HG02798 (cell line): ENCODE measurements at regions not wholly inside any gene's neighbourhood (a gene's known extent, or its start where the extent isn't known, plus 50 kb on each side); places are given as distances from the start of the nearest gene placed in this dataset.
"Not testable (repeated sequence)": the region's sequence is repeated elsewhere in the genome, so short reads cannot be mapped to it uniquely, and the experiment has no call there.

Source experiments
- ATAC-seq: cut with Tn5 transposase; IDR thresholded peaks from one replicate; pipeline ENCODE4 v1.9.1; 2021; ENCODE audit warnings: mild to moderate bottlenecking; ENCODE audit not compliant: unreplicated experiment, poor library complexity

DNA sequence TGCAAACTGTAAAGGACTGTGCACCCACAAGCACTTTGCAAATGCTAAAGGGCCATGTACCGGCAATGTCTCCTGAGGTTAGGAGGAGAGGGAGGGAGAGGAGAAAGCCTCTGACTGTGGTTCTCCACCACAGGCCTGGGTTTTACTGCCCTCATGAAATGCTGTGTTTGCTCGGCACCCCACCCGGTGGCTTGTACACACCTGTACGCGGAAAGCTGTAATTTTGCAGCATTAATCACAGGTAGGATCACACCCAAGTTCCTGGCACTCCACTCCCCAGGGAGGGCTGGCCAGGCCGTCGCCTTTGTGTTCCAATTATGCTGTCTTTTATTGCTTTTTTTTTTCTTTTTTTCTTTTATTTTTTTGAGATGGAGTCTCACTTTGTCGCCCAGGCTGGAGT is 78.5 kb upstream of the MYL10 start:
- no peak for ATAC-seq

DNA sequence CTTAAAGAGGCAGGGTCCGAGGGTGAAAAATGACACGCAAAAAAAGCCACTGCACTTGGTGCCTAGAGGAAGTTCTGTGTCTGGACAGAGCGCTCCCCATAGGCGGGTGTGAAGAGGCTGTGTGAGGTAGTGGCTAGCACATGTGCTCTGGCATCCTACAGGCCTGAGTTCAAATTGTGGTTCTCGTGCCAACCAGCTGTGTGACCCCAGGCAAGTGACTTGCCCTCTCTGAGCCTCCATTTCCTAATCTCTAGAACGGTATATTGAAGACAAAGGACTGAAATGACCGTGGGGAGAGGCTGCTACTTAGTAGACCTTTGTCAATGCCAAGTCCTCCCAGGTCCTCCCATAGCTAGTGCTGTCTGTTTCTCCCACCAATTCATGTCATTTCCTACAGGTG is 79.1 kb upstream of the MYL10 start:
- ATAC-seq, result no peak

DNA sequence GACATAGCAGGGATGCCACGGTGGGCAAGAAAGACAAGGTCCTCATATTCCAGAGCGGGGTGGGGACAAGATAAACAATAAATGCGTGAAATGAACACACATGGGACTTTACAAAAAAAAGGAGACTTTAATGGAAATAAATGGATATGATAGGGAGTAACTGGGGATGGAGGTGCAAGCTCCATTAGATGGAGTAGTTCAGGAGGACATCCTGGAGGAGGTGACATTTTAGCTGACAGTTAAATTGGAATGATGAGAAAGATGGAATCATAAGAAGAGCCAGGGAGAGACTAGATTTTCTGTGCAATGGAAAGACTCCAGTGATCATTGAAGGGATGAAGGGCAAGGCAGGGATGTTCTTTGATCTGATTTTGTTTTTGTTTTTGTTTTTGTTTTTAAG is 83.6 kb upstream of the MYL10 start:
- ATAC-seq, result no peak

DNA sequence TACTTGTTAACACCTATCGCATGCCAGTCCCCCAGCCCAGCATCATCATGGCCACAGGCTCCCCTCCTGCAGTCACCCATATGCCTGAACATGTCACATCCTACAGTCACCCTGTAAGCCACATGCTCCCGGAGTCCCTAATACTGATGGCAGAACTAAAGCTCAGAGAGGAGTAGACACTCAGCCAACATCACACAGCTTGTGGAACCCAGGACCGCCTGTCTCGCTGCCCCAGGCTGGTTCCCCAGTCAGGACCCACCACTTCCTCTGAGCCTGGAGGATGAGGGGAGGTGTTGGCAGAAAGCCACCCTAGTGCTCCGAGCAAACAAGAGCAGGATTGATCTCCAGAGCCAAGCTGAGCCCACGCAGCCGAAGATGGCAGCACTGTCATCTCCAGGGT is 85.0 kb upstream of the MYL10 start:
- ATAC-seq, result no peak

DNA sequence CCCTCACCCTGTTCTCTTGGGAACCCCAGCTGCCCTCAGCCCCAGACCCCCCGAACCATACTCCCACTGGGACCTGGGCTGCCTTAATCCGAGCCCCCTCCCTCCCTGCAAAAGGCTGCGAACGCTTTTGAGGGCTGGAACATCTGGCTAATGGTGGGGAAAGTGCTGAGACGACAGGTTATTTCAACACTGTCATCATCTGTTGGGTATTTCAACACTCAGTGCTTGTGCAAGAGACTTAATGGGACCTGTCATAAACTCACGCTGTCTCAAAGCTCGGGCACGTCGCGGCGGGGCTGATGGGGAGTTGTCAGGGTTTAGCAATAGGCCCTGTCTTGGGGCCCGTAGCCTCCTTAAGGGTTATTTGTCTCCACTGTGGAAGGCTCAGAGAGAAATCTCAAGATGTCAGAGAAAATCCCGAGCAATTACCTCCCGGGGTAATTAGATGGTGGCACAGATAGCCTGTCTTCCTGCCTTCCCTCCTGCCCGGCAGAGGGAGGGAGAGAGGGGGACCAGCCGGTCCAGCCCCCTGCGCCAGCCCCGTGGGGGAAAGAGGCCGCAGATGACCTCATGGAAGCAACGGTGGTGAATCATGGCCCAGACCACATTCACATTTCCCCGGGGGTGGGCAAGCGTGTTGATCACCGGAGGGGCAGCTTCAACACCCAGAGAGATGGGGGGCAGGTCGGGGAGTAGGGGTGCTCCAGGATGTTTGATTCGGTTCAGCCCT is 88.7 kb upstream of the MYL10 start:
- no peak for ATAC-seq

DNA sequence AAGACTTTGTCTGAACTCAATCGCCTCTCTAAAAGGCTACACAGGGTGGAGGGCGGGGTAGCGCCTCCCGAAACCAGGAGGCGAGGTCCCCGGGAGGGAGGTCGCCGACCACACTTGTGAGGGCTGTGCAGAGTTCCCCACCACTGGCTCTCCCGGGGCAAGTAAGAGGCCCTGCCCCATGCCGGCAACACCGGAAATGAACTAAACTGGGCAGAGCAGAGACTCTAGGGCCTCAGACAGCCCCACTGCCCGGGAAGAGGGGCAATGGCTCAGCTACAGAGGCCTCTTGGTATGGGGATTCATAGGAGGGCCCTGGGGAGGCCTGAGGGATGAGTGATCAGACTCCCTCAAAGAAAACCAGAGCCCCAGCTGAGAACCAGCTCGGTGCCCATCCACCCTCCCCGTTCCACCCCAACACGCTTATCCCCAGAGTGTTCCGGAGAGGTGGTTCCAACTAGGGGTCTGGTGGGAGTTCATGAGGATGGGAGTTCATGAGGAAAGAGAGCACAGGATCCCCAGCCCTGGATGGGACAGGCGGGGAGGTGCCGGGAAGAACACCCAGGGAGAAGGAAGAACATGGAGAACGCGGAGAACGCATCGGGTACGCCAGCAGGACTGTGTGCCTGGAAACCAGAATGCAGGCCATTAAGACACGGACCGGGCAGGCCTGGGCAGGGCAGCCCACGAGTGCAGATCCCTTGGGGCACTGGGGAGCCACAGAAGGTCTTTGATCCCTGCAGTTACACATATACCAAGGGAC is 89.4 kb upstream of the MYL10 start:
- ATAC-seq, result no peak

DNA sequence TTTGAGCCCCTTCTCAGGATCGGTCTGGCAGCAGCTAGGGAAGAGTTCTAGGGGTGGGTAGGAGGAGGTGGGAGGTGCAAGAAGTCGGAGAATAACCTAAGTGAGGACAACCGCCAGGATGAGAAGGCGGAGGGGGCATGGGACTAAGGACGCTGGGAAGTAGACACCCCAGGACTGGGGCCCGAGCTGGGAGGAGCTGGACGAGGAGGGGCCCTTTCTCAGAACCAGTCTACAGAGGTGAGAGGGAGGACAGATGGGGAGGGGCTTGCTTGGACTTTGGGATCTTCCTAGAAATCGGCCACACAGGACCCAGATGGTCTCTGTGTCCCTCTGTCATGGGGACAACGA is 90.0 kb upstream of the MYL10 start:
- no peak for ATAC-seq

DNA sequence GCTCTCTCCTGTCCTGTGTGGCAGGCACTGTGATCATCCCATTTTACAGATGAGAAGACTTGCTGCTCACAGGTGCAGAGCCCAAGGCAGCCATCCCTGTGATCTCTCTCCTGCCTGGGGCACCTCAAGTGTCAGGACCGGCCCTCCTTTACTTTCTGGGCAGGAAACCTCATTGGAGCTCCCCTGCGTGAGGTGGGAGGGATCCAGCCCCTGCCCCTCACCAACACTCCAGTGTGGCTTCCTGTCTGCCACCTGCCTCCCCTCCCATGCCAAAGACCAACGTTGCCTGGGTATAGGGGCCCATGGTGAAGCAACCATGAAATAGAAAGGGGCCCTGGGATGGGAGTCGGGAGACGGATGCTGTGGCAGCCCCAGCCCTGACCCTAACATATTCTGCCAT is 91.2 kb upstream of the MYL10 start:
- ATAC-seq, result no peak

DNA sequence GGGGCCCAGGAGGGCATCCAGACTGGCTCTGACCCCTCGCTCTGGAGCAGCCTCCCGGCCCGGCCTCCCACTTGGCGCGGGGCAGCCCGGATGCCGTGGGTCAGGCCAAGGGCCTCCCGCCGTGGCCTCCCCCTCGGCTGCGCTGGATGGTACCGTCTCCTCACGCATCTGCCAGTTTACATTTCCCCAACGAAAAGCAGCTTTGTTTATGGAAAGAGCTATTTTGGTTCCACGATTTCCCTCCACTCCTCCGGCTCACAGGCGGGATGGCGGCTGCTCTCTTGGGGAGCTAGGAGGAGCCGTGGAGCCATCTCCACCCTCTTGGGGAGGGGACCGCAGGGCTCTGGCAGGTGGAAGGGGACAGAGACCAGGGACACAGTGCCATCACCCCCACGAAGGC is 93.2 kb upstream of the MYL10 start:
- ATAC-seq, result no peak

DNA sequence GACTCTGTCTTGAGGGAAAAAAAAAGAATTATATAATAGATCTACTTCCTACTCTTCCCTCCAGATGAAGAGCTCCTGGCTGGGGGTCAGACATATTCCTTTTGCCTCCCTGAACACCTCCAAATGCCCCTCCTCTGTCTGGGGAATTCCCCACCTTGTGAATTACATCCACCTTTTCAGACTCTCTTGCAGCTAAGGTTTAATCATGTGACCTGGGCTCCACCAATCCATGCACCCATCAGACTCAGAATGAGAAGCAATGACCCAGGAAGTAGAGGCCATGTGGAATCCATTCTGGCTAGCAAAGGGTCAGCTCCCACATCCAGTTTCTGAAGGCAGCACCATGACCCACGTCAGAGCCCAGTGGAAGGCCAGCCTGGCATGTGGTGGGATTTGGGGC is 93.6 kb upstream of the CUX1 start:
- ATAC-seq, result no peak

DNA sequence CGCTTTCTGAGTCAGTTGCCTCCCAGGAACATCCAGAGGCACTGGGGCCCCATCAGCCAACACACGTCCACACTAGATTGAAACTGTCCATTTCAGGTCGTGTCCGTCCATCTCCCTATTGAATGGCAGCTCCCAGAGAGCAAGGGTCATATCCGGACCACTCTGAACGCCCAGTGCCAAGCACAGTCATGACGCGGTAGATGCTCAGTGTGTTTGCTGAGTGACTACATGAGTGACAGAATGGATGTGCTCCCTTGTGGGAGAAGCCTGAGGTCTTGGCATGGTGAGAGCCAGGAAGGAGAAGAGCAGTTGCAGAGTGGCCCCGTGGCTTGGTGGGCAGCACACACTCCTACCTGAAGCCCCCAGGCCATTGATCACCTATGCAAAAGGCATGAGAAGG is 92.5 kb upstream of the CUX1 start:
- no peak for ATAC-seq

DNA sequence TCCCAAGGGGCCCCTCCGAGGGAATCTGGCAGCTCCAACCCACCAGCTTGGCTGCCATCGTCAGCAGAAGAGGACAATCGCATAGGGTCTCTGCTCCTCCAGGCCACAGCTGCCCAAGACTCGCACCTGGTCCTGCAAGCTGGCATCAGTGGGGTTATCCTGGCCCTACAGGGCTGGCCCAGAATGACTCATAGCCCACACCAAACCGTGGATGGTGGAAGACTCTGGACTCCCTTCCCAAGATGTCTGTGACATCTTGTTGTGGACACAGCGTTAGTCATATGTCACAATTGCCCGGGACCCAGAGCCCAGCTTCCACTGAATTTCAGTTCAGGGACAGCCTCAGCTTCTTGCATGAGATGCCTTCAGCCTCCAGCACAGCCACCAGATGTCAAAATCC is 91.5 kb upstream of the CUX1 start:
- ATAC-seq, result no peak

DNA sequence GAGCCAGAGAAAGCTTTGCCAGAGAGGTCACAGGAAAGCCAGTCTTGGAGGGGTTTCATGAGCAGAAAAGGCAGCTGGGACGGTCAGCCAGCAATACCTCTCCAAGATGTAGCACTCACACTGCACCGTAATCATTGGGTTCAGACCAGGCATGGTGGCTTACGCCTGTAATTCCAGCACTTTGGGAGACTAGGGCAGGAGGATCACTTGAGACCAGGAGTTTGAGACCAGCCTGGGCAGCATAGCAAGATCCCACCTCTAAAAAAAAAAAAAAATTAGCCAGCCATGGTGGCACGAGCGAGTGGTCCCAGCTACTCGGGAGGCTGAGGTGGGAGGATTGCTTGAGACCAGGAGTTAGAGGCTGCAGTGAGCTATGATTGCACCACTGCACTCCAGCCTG is 90.2 kb upstream of the CUX1 start:
- no peak for ATAC-seq

DNA sequence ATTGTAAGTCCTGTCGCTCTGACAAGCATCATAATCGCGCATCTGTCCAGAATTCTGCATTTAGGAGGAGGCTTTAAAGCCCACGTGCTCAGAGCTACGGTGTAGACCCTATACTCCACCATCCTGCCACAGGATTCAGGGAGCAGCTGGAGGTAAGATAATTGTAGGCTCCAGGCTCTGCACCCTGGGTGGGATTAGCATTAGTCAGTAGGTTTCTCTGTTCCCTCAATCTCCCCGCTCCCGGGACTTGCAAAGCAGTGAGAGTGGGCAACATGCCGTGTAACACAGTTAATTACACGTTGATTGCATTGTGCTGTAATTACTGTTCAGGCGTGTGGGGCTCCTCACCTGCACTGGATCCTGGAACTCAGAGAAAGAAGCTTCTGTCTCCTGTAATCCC is 89.3 kb upstream of the CUX1 start:
- ATAC-seq, result no peak

DNA sequence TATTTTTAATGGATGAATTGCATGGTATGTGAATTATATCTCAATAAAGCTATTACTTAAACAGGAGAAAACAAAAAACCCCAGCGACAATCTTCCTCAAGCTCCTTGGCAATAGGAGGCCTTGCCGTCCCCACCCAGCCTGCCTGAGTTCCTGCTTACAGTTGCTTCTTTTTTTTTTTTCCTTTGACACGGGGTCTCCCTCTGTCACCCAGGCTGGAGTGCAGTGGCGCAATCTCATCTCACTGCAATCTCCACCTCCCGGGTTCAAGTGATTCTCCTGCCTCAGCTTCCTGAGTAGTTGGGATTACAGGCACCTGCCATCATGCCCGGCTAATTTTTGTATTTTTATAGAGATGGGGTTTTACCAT is 88.6 kb upstream of the CUX1 start:
- not testable (repeated sequence) for ATAC-seq

DNA sequence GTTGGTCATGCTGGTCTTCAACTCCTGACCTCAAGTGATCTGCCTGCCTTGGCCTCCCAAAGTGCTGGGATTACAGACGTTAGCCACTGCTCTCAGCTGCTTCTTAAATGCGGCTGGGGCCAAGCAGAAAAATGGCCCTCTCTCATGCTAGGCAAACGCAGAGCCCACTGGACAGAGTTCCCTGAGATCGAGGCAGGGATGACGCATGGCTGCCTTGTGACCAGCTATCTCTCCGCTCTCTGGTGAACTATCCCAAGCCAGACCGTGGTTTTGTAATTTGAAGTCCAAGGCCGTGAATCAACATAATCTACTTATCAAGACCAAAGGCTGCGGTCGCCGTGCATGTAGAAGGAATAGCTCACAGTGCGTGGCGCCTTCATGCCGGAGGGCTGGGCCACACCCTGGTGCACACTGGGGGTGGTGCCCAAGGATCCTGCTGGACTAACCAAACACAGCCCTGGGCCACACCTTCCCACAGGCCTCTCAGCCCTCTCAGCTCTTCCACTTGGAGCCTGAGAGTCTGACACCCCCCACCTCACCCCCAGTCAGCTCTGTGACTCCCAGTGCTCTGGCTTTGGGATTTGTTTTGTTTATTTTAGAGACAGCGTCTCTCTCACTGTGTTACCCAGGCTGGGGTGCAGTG is 88.1 kb upstream of the CUX1 start:
- ATAC-seq, result no peak

DNA sequence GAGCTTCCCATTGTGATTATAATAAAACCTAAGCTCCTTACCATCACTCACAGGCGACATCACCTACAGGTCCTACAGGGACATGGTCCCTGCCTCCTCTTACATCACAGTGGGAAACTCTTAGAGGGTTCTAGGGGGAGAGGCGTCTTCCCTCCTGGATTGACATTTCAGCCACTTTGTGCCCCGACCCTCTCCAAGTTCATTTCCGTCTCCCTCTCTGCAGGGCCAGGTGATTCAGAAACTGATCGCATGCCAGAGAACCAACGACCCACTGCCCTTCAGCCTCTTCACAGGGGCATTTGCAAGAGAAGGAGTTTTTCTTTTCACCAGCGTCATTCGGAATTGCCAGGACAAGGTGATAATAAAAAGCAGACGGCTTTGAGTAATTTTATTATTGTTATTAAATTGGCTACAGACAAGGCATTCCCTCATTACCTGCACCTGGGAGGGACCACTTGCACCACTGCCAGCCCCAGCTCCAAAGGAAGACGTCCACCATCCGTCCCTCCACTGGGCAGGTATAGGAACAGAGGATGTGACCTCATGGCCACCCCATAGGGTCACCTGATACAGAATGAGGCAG is 85.8 kb upstream of the CUX1 start:
- no peak for ATAC-seq

DNA sequence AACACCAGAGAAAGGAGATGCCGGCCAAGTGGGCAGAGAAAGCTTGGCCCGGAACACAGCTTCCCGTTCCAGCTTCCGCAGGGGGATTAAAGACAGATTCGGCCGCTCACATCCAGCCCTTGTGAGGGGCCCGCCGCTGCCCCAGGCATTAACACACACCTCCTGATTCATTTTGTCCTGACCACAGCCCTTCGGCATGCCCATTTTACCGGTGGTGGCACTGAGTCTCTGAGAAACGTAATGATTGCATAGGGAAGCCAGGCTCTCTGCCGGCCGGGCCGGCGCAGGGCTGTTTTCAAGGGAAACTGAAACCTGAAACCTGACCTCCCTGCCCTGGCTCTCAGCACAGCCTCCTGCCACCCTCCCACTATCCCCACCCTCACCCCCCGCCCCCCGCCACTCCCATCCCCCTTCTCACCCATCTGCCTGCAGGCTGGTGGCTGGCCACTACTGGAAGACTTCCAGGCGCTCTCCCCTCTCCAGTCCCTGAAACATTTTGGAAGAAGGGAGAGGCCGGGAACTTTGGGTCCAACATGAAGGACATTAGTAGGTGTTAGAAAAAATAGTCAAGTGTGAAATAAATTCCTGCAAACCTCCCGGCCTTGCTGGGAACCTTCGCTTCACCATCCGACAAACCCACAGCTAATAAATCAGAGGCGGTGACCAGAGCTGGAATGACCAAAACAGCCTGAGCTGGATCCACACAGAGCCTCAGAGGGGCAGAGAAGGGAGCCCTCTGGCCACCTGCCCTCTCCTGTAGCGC is 83.5 kb upstream of the CUX1 start:
- no peak for ATAC-seq

DNA sequence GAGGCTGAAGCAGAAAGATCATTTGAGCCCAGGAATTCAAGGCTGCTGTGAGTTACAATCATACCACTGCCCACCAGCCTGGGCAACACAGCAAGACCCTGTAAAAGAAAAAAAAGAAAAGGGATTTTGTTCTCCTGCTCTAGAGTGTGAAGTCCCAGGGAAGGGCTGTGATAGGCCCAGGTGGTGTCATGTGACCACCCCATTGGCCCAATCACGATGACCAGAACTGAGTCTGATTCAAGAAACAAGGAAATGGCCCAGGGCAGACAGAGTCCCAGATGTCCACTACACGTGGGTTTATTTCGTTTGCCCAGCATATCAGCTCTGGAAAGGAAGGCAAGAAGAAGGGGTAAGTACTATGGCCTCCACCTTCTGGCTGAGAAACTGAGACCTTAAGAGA is 81.3 kb upstream of the CUX1 start:
- ATAC-seq, result no peak

DNA sequence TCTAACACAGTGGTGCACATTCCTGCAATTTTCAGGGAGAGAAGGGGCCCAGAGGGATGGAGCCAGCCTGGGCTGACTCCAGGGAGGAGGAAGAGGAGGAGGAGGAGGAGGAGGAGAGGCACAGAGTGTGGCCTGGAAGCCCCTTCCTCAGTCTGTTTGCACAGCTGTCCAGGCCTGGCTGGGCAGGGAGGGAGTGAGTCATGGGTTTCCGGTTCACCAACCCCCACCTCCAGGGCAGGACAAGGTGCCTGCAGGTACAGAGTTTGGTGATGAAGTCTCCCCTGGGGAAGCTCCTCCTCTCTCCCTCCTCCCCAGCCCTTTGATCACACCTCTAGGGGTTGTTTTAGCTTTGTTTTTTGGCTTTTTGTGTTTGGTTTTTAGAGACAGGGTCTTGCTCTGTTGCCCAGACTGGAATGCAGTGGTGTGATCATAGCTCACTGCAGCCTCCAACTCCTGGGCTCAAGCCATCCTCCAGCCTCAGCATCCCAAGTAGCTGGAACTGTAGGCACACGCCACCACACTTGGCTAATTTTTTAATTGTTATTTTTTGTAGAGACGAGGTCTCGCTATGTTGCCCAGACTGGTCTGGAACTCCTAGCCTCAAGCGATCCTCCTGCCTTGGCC is 77.5 kb upstream of the CUX1 start:
- ATAC-seq, result no peak
